ENCODE measurements at regions not wholly inside any gene's neighbourhood (a gene's known extent, or its start where the extent isn't known, plus 50 kb on each side); places are given as distances from the start of the nearest gene placed in this dataset.

- intact Hi-C loops (cut with DNase I), result no loop called here
- no peak for ATAC-seq
- TF ChIP-seq, protein P1, sequence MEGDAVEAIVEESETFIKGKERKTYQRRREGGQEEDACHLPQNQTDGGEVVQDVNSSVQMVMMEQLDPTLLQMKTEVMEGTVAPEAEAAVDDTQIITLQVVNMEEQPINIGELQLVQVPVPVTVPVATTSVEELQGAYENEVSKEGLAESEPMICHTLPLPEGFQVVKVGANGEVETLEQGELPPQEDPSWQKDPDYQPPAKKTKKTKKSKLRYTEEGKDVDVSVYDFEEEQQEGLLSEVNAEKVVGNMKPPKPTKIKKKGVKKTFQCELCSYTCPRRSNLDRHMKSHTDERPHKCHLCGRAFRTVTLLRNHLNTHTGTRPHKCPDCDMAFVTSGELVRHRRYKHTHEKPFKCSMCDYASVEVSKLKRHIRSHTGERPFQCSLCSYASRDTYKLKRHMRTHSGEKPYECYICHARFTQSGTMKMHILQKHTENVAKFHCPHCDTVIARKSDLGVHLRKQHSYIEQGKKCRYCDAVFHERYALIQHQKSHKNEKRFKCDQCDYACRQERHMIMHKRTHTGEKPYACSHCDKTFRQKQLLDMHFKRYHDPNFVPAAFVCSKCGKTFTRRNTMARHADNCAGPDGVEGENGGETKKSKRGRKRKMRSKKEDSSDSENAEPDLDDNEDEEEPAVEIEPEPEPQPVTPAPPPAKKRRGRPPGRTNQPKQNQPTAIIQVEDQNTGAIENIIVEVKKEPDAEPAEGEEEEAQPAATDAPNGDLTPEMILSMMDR (IDR thresholded peaks at IDR 0.05), result no peak
- Histone ChIP-seq H3K4me3 (no peak overlapping the region), H3K27ac (no peak overlapping the region), H3K27me3 (no peaks in the 10 kb centered on the region), H3K36me3 (no peaks in the 10 kb centered on the region), H3K4me1 (no peaks in the 10 kb centered on the region), H3K9me3 (no peaks in the 10 kb centered on the region)
- no peak for DNase-seq
These were observed 365.8 kb upstream of the SEMA6D start for GRCh38 chr15:47351501-47351900.

DNA sequence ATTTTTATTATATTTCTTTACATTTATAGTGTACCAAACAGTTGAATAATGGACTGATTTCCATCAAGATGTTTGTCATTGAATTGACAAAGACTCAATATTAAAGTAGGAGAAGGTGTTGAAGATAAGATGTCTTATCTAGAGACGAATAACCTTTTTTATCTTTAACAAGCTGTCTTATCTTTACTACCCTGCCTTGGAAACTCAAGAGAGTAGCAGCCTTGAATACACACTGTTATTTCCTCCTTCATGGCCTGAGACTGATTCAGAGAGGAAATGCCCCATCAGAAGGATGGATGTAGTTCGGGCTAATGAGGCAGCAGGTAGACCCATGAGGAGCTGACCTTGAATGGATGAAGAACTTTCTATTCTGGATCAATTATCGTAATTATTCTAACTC is 365.1 kb upstream of the SEMA6D start:
- Histone ChIP-seq H3K4me1 (no peaks in the 10 kb centered on the region), H3K27ac (no peak overlapping the region), H3K9me3 (no peaks in the 10 kb centered on the region), H3K36me3 (no peaks in the 10 kb centered on the region), H3K4me3 (no peak overlapping the region), H3K27me3 (no peaks in the 10 kb centered on the region)
- TF ChIP-seq, protein P1 (IDR thresholded peaks at IDR 0.05), result no peak
- no peak for DNase-seq
- intact Hi-C loops (cut with DNase I), result no loop called here
- 80% methylated on average over 3 of the region's 3 CpGs for WGBS, 2 donors
- no peak for ATAC-seq

GRCh38 chr15:47355759-47356158 is 361.5 kb upstream of the SEMA6D start:
- intact Hi-C loops (cut with DNase I), result no loop called here
- H3K36me3 ChIP-seq, result no peaks in the 10 kb centered on the region
- no peaks in the 10 kb centered on the region for H3K4me1 ChIP-seq
- no peak overlapping the region for H3K4me3 ChIP-seq
- DNase-seq, result no peak
- no peaks in the 10 kb centered on the region for H3K27me3 ChIP-seq
- TF ChIP-seq, protein P1 (IDR thresholded peaks at IDR 0.05), result no peak
- ATAC-seq, result no peak
- no peak overlapping the region for H3K27ac ChIP-seq
- H3K9me3 ChIP-seq, result no peaks in the 10 kb centered on the region

DNA sequence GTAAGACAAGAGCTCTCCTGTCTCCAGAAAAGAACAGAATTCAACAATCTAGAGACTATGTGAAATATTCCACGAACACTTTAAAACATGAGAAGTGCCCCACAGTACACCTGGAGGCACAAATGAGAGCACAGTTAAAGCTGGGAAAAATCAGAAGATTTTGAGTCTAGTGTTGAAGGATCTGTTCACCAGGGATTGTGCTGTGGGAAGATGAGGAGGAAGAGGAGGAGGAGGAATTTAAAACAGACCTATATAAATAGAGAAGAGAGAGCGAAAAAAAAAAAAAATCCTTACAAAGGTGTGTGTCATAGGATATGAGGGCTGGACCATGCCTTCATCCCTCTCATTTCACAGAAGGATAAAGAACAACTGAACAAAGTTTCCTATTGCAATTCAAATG is 361.0 kb upstream of the SEMA6D start:
- intact Hi-C loops (cut with DNase I), result no loop called here
- Histone ChIP-seq H3K4me3 (no peak overlapping the region), H3K27me3 (no peaks in the 10 kb centered on the region), H3K9me3 (no peaks in the 10 kb centered on the region), H3K4me1 (no peaks in the 10 kb centered on the region), H3K36me3 (no peaks in the 10 kb centered on the region), H3K27ac (no peak overlapping the region)
- TF ChIP-seq, protein P1 (IDR thresholded peaks at IDR 0.05), result no peak
- WGBS, 2 donors, result 94 to 96% methylated on average over 2 of the region's 2 CpGs
- no peak for ATAC-seq
- DNase-seq, result no peak

DNA sequence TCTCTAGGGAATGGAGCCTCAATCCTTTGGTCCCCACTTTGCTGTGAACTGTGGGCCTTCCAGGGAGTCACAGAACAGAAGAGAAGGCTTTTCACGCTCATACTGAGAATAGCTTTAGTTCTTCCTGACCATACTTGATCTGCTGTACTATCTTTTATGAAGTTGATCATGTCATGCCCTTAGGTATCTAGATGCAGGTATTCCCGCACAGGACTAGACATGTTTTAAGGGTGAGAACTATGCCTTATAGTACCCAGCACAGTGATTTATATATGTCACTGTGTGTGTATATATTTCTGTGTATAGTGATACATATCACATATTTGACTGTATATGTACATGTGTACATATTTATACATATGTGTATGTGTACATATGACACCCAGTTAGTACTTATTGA is 358.4 kb upstream of the SEMA6D start:
- no peak overlapping the region for H3K4me3 ChIP-seq
- intact Hi-C loops (cut with DNase I), result no loop called here
- TF ChIP-seq, protein P1 (IDR thresholded peaks at IDR 0.05), result no peak

More for the DNA sequence above, 358.4 kb upstream of the SEMA6D start:
- DNase-seq (no peak), ATAC-seq (no peak)
- no peaks in the 10 kb centered on the region for H3K36me3 ChIP-seq
- no peaks in the 10 kb centered on the region for H3K4me1 ChIP-seq
- H3K27ac ChIP-seq, result no peak overlapping the region
- WGBS, 2 donors, result 44 to 46% methylated on average over 2 of the region's 2 CpGs
- no peaks in the 10 kb centered on the region for H3K27me3 ChIP-seq
- H3K9me3 ChIP-seq, result no peaks in the 10 kb centered on the region

Data from heart right ventricle (tissue), 16 donors.